ENCODE measurements at regions not wholly inside any gene's neighbourhood (a gene's known extent, or its start where the extent isn't known, plus 50 kb on each side); places are given as distances from the start of the nearest gene placed in this dataset.
"Not testable (repeated sequence)": the region's sequence is repeated elsewhere in the genome, so short reads cannot be mapped to it uniquely, and the experiment has no call there.

GRCh38 chr11:122604621-122605020 is 50.9 kb upstream of the UBASH3B start:
- DNase-seq: no peak
- in situ Hi-C loops (cut with MboI; ENCODE audit: low pct_unique_long_range_greater_than_20kb, low sequenced_read_pairs): loop anchor here (25.0 kb wide), 1 partner anchor 408 kb away; no protein-coding TSS in a partner anchor

DNA sequence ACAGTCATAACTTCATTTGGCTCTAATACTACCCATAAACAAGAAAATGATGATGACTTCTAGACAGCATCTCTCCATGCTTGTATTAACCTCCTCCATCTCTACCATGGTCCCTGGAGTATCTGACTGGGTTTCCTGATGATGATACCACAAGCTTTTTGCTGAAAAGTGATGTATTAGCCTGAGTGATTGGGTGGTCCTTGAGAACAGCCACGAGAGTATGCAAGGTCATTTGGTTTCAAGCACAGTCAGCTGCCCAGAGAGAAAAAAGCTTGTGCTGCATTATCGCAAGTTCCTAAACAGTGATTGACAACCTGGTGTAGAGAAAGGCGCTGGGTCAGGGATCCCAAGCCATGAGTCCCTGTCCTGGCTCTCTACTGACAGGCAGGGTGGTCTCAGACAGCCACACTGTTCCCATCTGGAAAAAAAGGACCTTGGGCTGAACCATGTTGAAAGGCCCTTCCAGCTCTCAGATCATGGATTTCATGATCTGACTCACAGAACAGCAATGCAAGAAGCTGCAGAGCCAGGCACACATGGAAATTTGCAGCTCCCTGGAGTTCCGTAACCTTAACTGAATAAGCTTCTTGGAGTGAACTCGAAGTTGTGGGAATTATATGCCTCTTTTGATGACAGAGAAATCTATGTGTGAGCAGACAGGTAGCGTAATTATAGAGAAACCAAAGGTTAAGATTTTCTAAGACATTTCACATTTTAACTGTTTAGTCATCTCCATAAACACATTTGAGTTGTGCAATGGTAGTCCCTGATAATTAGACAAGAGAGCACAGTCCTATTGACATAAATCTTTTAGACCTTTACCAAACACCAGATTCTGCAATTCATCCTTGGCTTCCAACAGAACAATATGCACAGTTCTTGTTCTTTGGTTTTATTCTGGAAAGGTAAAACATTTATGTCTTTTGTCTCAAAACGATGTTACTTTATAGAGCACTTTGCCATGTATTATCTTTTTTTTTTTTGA is 54.1 kb upstream of the UBASH3B start:
- in situ Hi-C loops (cut with MboI; ENCODE audit: low pct_unique_long_range_greater_than_20kb, low sequenced_read_pairs): loop anchor here (25.0 kb wide), 1 partner anchor 411 kb away; no protein-coding TSS in a partner anchor
- no peak for DNase-seq

DNA sequence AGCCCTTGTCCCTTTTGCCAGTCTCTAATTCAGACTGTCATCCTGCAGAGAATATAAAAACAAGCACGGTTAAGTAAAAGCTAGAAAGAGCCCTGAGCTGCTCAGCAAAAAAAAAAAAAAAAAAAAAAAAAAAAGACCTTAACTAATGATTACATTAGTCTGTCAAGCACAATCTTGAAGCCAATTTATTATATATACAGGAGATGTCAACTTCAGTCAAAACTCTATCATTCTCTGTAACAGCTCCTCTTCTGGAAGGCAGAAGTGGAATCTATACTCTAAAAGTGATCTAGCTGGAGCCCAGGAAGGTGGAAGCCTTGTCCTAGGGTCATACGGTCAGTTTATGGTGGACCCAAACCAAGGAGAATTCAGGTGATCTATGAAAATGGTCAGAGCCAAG is 55.2 kb upstream of the UBASH3B start:
- DNase-seq: no peak
- in situ Hi-C loops (cut with MboI; ENCODE audit: low pct_unique_long_range_greater_than_20kb, low sequenced_read_pairs): loop anchor here (25.0 kb wide), 1 partner anchor 412 kb away; no protein-coding TSS in a partner anchor

DNA sequence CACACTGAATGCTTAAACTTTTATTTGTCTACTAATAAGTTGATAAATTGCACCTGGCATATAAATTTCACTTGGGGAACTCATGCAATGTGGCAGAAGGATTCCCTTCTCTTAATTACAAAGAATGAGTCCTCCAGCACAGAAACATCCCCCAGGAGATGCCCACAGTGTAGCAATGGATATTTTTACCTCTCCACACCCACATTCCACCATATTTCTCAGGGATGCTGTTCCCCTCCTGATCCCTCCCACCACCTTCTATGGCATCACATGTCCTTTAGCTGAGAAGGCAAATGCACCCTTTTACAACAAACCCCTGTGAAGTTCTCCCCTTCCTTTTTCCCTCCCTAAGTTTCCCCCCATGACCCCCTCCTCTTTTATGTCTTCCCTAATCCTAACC is 56.1 kb upstream of the UBASH3B start:
- no peak for DNase-seq

DNA sequence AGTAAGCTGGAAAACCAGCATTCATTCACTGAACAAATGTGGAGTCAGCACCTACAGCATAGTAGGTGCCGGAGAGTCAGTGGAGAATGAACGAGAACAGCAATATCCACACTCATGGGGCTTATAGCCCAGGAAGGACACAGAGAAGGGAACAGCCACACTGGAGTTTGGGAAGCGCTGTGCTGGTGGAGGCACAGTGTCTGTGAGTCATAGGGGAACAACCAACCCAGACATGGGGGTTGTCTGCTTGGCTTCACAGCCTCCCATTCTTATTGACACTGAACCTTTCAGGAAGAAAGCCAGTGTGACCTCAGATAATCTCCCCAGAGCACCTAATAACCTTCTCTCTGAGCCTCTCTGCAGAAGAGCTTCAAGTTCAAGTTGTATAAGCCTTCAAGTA is 56.6 kb upstream of the UBASH3B start:
- no peak for DNase-seq
- in situ Hi-C loops (cut with MboI; ENCODE audit: low pct_unique_long_range_greater_than_20kb, low sequenced_read_pairs): no loop called here

More for the DNA sequence above, 56.1 kb upstream of the UBASH3B start:
- in situ Hi-C loops (cut with MboI; ENCODE audit: low pct_unique_long_range_greater_than_20kb, low sequenced_read_pairs): no loop called here

DNA sequence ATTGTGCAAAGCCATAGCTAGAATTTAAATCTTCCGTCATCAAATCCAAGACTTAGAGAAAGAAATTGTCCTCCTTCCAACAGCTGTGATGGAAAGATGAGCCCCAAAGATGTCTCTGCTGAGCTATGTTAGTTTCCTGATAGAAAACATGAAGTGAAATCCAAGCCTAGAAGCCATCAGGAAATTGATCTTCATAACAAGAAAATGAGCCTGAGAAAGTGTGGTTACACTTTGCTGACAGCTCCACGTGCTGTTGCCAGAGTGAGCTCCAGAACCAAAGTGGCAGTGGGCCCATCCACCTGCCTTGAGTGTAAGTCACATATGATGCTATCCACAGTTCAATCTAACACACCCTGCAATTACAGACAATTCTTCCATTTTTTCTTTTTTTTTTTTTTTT is 58.0 kb upstream of the UBASH3B start:
- DNase-seq: no peak
- in situ Hi-C loops (cut with MboI; ENCODE audit: low pct_unique_long_range_greater_than_20kb, low sequenced_read_pairs): no loop called here

- DNase-seq: no peak
- in situ Hi-C loops (cut with MboI; ENCODE audit: low pct_unique_long_range_greater_than_20kb, low sequenced_read_pairs): no loop called here
These were observed 60.4 kb upstream of the UBASH3B start for GRCh38 chr11:122594986-122595645.

DNA sequence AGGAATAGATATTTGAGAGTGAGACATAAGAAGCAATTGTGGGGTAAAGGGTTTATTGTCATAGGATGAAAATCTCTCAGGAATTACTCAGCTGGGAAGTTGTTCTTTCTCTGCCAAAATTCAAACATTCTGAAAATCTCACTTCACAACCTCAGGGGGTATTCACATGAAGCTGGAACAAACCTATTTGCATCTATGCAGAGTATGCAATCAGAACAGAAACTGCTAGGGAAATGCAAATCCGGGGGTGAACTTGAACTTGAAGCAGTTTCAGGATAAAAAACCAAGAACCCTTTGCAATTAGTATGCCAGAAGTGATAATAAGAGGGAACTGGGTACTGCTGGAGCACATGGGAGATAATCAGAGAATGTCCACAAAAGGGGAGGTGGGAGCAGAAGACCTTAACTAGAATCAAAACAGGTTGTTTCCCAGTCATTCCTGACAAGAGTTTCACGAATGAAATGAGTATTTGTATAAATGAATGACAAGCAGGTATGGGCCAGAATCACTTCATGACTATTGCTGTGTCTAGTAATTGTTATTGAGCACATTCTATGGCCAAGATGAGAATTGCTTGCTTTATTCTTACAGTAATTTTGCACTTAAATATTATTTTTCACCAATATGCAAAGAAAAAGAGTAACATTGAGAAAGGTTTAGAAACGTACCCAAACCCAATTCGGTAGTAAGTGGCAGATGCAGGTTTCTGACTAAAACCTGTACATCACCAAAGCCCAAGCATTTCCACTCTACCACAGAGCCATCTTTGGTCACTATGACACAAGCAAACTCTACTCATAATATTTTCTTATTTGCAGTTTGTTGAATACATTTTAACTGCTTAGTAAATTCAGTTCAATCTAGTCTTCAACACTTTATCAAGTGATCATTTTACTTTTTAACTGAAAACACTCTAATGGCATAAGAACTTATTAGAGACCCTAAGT is 61.8 kb upstream of the UBASH3B start:
- no peak for DNase-seq
- in situ Hi-C loops (cut with MboI; ENCODE audit: low pct_unique_long_range_greater_than_20kb, low sequenced_read_pairs): no loop called here

DNA sequence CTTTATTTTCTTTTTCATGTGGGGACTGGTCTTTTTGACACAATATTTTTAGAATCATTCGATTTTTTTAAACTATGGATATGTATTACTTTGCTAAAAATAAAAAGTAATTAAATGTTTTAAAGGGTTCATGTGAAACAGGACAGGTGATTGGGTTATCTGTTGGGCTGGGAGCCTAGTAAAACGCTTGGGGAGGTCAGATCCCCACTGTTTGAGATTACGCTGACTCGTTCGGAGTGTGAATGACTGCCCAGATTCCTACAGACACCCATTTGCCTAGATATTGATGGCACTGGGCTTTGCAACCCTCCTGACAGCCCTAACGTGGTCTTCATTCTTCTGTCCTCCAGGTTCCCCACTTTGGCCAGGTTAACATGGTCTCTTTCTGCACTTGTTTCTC is 62.9 kb upstream of the UBASH3B start:
- DNase-seq: no peak
- in situ Hi-C loops (cut with MboI; ENCODE audit: low pct_unique_long_range_greater_than_20kb, low sequenced_read_pairs): no loop called here

- no peak for DNase-seq
- in situ Hi-C loops (cut with MboI; ENCODE audit: low pct_unique_long_range_greater_than_20kb, low sequenced_read_pairs): no loop called here
These were observed 70.9 kb upstream of the UBASH3B start for GRCh38 chr11:122584670-122585069.

- in situ Hi-C loops (cut with MboI; ENCODE audit: low pct_unique_long_range_greater_than_20kb, low sequenced_read_pairs); DNase-seq: not testable (repeated sequence)
These were observed 75.5 kb upstream of the UBASH3B start for GRCh38 chr11:122580071-122580470.

- peak; percentile 30 for DNase-seq
- in situ Hi-C loops (cut with MboI; ENCODE audit: low pct_unique_long_range_greater_than_20kb, low sequenced_read_pairs): no loop called here
These were observed 77.2 kb upstream of the UBASH3B start for GRCh38 chr11:122578171-122578825.

DNA sequence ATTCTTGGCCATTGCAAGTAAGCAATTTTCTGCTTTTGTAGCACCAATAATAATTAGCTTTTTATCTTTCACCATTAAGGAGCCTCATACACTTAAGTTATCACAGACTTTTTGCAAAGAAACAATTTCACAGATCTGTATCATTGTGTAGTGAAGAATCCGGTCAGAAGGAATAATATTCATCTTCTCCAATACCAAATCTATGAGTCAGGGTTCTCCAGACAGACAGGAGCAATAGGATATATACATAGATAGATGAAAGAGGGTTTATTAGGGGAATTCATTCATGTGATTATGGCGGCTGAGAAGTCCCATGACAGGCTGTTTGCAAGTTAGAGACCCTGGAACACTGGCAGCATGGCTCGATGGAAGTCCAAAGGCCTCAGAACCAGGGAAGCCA is 82.9 kb upstream of the UBASH3B start:
- DNase-seq: no peak
- in situ Hi-C loops (cut with MboI; ENCODE audit: low pct_unique_long_range_greater_than_20kb, low sequenced_read_pairs): no loop called here

GRCh38 chr11:122563761-122564160 is 91.8 kb upstream of the UBASH3B start:
- in situ Hi-C loops (cut with MboI; ENCODE audit: low pct_unique_long_range_greater_than_20kb, low sequenced_read_pairs): no loop called here

DNA sequence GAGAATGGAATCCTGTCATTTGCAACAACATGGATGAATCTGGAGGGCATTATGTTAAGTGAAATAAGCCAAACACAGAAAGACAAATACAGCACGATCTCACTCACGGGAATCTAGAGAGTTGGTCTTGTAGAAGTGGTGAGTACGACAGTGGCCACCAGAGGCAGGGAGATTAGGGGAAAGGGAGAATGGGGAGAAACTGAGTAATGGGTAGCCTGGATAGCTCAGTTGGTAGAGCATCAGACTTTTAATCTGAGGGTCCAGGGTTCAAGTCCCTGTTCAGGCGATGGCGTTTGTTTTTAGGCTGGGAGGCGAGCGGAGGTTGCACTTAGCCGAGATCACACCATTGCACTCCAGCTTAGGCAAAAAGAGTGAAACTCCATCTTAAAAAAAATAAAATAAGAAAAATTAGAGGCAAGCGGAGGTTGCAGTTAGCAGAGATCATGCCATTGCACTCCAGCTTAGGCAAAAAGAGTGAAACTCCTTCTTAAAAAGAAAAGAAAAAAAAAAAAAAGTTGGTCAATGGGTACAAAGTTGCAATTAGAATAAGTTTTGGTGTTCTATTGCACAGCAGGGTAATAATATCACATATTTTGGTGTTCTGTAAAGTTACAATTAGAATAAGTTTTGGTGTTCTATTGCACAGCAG is 95.7 kb upstream of the UBASH3B start:
- no peak for DNase-seq
- in situ Hi-C loops (cut with MboI; ENCODE audit: low pct_unique_long_range_greater_than_20kb, low sequenced_read_pairs): no loop called here

More at GRCh38 chr11:122563761-122564160, 91.8 kb upstream of the UBASH3B start:
- DNase-seq: no peak

DNA sequence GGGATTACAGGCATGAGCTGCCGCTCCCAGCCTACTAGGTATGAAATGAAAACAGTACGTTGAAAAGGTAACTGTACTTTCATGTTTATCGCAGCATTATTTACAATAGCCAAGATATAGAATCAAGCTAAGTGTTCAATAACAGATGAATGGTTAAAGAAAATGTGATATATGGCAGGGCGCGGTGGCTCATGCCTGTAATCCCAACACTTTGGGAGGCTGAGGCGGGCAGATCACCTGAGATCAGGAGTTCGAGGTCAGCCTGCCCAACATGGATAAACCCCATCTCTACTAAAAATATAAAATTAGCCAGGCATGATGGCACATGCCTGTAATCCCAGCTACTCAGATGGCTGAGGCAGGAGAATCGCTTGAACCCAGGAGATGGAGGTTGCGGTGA is 96.3 kb upstream of the UBASH3B start:
- in situ Hi-C loops (cut with MboI; ENCODE audit: low pct_unique_long_range_greater_than_20kb, low sequenced_read_pairs); DNase-seq: not testable (repeated sequence)

- in situ Hi-C loops (cut with MboI; ENCODE audit: low pct_unique_long_range_greater_than_20kb, low sequenced_read_pairs); DNase-seq: not testable (repeated sequence)
These were observed 98.4 kb upstream of the UBASH3B start for GRCh38 chr11:122557163-122557562.

- no peak for DNase-seq
- in situ Hi-C loops (cut with MboI; ENCODE audit: low pct_unique_long_range_greater_than_20kb, low sequenced_read_pairs): no loop called here
These were observed 98.9 kb upstream of the UBASH3B start for GRCh38 chr11:122556605-122557004.
